HUES48 (cell line): ENCODE measurements at regions not wholly inside any gene's neighbourhood (a gene's known extent, or its start where the extent isn't known, plus 50 kb on each side); places are given as distances from the start of the nearest gene placed in this dataset.

Experiments
- H3K27ac ChIP-seq: one replicate; pipeline ENCODE4 v1.7.0; 2013; ENCODE audit warnings: low read depth, low read length, inconsistent platforms
- H3K27me3 ChIP-seq: 2 replicates; pipeline ENCODE4 v1.6.1; 2013; ENCODE audit warnings: mild to moderate bottlenecking, low read length; ENCODE audit not compliant: control insufficient read depth, insufficient read depth
- H3K36me3 ChIP-seq: 2 replicates; pipeline ENCODE4 v1.6.1; 2013; ENCODE audit warnings: low read length; ENCODE audit not compliant: control insufficient read depth, insufficient read depth
- H3K4me1 ChIP-seq: 2 replicates; pipeline ENCODE4 v1.6.1; 2013; ENCODE audit warnings: mild to moderate bottlenecking, low read length; ENCODE audit not compliant: control insufficient read depth, insufficient read depth
- H3K4me3 ChIP-seq: 2 replicates; pipeline ENCODE4 v1.5.1; 2013; ENCODE audit warnings: mild to moderate bottlenecking, low read depth, low read length
- H3K9ac ChIP-seq: 2 replicates; pipeline ENCODE4 v1.6.1; 2013; ENCODE audit warnings: mild to moderate bottlenecking, low read depth, low read length, moderate library complexity
- H3K9me3 ChIP-seq: 2 replicates; pipeline ENCODE4 v1.6.1; 2013; ENCODE audit warnings: low read length; ENCODE audit not compliant: control insufficient read depth, insufficient read depth

GRCh38 chr2:239894276-239894675 is 130.9 kb downstream of the NDUFA10 start:
- H3K36me3 ChIP-seq = no peaks in the 10 kb centered on the region
- no peak overlapping the region for H3K9ac ChIP-seq
- no peak overlapping the region for H3K4me3 ChIP-seq
- H3K27ac ChIP-seq = no peak overlapping the region
- no peaks in the 10 kb centered on the region for H3K9me3 ChIP-seq
- peaks cover 12% of the 10 kb centered on the region; the same call in 1 of the 2 replicates for H3K4me1 ChIP-seq
- H3K27me3 ChIP-seq = no peaks in the 10 kb centered on the region

DNA sequence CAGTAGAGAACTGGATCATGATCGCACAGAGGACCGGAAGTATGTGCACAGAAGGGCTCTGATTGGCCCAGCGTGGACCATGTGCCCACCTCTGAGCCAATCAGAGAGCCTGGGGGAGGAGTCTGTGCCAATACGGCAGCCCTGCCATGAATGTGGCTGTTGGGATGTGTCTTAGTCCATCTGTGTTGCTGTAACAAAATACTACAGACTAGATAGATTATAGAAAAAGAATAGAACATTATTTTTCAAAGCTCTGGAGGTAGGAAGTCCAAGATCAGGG is 132.0 kb downstream of the NDUFA10 start:
- Histone ChIP-seq H3K36me3 (no peaks in the 10 kb centered on the region), H3K4me3 (no peak overlapping the region), H3K4me1 (peaks cover 12% of the 10 kb centered on the region; the same call in 1 of the 2 replicates), H3K9me3 (no peaks in the 10 kb centered on the region), H3K27ac (no peak overlapping the region), H3K9ac (no peak overlapping the region), H3K27me3 (no peaks in the 10 kb centered on the region)

DNA sequence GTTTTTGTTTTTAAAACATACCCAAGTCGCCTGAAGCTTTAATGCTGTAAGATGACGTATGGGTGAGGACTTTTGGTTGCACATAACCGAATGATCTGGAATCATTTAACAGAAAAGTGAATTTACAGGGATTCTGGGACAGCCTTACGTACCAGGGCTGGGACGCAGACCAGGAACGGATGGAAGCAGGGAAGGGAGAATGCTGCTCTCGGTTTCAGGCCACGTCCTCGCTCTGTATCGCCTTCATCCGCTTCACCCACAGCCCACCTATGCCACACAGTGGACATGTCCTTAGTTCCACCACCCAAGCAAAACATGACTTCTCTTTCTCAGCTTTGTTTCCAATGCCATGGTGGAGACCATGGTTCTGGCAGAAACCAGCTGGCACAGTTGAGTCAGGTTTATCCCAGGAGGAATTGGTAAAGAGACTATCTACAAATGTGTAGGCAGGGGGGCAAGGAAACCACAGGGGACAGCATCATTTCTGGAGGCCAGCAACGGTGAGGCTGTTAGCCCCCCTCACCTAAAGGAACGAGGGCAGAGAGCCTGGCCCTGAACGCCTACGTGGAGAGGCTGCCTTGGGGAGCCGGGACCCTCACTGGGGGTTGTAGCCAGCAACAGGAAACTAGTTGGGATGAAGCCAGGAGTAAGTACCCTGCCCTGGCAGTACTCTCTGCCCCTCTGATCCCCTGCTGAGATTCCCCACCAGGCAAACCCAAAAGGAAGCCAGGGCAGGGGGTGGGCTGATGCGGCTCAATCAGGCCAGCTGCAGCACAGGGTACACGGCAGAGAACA is 132.5 kb downstream of the NDUFA10 start:
- Histone ChIP-seq H3K36me3 (no peaks in the 10 kb centered on the region), H3K27me3 (no peaks in the 10 kb centered on the region), H3K27ac (no peak overlapping the region), H3K4me1 (peaks cover 12% of the 10 kb centered on the region; the same call in 1 of the 2 replicates), H3K4me3 (no peak overlapping the region), H3K9me3 (no peaks in the 10 kb centered on the region), H3K9ac (no peak overlapping the region)

DNA sequence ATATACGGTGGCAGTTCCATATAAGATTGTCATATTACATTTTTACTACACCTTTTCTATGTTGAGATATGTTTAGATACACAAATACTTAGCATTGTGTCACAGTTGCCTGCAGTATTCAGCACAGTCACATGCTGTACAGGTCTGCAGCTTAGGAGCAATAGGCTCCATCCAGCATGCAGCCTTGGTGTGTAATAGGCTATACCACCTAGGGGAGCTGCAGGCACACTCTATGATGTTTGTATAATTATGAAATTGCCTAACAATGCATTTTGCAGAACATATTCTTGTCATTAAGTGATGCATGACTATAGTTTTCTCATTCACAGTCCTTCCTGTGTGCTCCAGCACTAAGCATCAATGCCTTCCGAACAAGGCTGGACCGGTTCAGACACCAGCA is 133.4 kb downstream of the NDUFA10 start:
- H3K9me3 ChIP-seq = no peaks in the 10 kb centered on the region
- H3K4me1 ChIP-seq = peaks cover 11% of the 10 kb centered on the region; the same call in 1 of the 2 replicates
- H3K27ac ChIP-seq = no peak overlapping the region
- H3K36me3 ChIP-seq = no peaks in the 10 kb centered on the region
- H3K9ac ChIP-seq = no peak overlapping the region
- H3K27me3 ChIP-seq = no peaks in the 10 kb centered on the region
- H3K4me3 ChIP-seq = no peak overlapping the region

DNA sequence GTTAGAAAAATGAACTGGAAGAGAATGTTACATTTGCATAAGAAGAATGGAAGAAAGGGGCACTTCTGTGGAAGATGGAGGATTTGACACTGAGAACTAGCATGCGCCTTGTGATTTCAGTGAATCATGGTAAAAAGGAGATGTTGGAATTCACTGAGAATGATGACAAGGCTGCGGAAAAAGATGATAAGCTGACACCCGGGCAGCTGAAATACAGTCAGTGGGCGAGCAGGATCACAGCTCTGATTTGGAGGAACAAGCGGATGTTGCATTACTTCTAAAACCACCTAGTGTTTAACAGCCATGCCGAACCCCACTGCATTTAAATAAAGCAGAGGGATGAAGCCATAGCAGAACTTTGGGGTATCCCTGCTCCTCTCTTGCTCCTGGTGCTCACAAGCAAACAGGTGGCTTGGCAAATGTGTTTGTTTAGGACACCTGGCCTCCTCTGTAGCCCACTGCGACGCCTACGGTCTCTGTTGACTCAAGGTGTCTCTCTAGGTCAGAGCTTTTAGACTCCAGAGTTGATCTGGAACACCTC is 134.9 kb downstream of the NDUFA10 start:
- H3K9ac ChIP-seq = no peak overlapping the region
- no peaks in the 10 kb centered on the region for H3K4me1 ChIP-seq
- no peak overlapping the region for H3K4me3 ChIP-seq
- no peaks in the 10 kb centered on the region for H3K27me3 ChIP-seq
- H3K27ac ChIP-seq = no peak overlapping the region
- peaks cover 2% of the 10 kb centered on the region; the same call in 1 of the 2 replicates for H3K9me3 ChIP-seq
- no peaks in the 10 kb centered on the region for H3K36me3 ChIP-seq

DNA sequence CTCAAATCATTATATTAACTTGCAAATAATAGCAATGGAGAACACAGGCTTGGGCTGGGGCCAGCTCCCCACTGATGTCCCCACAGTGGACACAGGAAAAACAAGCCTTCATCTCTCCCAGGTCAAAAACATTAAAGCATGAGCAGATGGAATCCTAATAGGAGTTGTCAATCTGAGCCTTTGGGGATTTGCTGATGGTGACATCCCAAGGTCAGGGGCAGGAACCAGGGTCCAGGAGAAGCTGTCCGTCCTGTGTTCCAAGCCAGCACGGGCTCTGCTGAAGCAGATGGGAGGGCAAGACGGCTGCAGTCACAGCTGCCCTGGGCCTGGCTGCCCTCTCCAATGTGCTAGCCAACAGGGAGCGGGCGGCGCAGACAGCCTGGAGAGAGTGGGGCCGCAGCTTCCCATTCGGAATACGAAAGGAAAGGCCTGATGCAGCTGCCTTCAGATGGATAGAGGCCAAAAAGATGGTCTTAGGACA is 135.5 kb downstream of the NDUFA10 start:
- Histone ChIP-seq H3K27ac (no peak overlapping the region), H3K4me1 (no peaks in the 10 kb centered on the region), H3K9ac (no peak overlapping the region), H3K36me3 (no peaks in the 10 kb centered on the region), H3K27me3 (no peaks in the 10 kb centered on the region), H3K9me3 (peaks cover 5% of the 10 kb centered on the region; the same call in 1 of the 2 replicates), H3K4me3 (no peak overlapping the region)

GRCh38 chr2:239887604-239888003 is 137.5 kb downstream of the NDUFA10 start:
- H3K4me3 ChIP-seq = no peak overlapping the region
- H3K4me1 ChIP-seq = no peaks in the 10 kb centered on the region
- H3K36me3 ChIP-seq = no peaks in the 10 kb centered on the region
- H3K27me3 ChIP-seq = no peaks in the 10 kb centered on the region
- no peak overlapping the region for H3K27ac ChIP-seq
- H3K9ac ChIP-seq = no peak overlapping the region
- H3K9me3 ChIP-seq = peaks cover 5% of the 10 kb centered on the region; the same call in 1 of the 2 replicates

GRCh38 chr2:239886781-239887180 is 138.4 kb downstream of the NDUFA10 start:
- H3K27me3 ChIP-seq = no peaks in the 10 kb centered on the region
- no peak overlapping the region for H3K4me3 ChIP-seq
- no peaks in the 10 kb centered on the region for H3K36me3 ChIP-seq
- H3K9me3 ChIP-seq = peaks cover 5% of the 10 kb centered on the region; the same call in 1 of the 2 replicates
- H3K27ac ChIP-seq = no peak overlapping the region
- H3K4me1 ChIP-seq = no peaks in the 10 kb centered on the region
- H3K9ac ChIP-seq = no peak overlapping the region

DNA sequence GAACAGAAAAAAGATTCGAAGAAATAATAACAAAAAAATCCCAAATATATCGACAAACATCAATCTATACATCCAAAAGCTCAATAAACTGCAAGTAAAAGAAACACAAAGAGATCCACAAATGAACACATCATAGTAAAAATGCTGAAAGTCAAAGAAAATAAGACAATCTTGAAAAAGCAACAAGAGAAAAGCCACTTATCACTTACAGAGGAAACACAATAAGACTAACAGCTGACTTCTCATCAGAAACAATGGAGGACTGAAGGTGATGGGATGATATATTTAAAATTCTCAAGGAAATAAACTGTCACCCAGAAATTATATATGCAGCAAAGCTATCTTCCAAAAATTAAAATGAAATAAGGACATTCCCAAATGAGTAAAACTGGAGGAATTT is 140.3 kb downstream of the NDUFA10 start:
- Histone ChIP-seq H3K27me3 (no peaks in the 10 kb centered on the region), H3K4me3 (no peak overlapping the region), H3K4me1 (no peaks in the 10 kb centered on the region), H3K27ac (no peak overlapping the region), H3K9me3 (peaks cover 5% of the 10 kb centered on the region; the same call in 1 of the 2 replicates), H3K36me3 (no peaks in the 10 kb centered on the region), H3K9ac (no peak overlapping the region)

DNA sequence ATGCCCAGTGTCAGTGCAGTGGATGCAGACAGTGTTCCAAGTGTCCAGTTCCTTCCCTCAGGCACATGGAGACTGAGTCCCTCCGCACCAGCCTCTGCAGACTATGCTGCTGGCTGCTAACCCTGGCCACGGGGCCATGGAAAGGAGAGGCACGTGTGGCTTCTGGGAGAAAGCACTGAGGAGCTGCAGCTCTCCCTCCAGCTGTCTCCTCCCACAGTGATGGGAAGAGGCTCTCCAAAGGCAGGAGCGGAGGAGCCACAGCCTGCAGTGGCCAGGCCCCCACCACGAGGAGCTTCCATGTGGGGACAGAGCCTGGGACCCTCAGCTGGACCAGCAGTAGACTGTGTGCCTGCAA is 141.1 kb downstream of the NDUFA10 start:
- H3K4me3 ChIP-seq = no peak overlapping the region
- no peak overlapping the region for H3K9ac ChIP-seq
- H3K27me3 ChIP-seq = no peaks in the 10 kb centered on the region
- no peaks in the 10 kb centered on the region for H3K4me1 ChIP-seq
- no peaks in the 10 kb centered on the region for H3K36me3 ChIP-seq
- peaks cover 5% of the 10 kb centered on the region; the same call in 1 of the 2 replicates for H3K9me3 ChIP-seq
- H3K27ac ChIP-seq = no peak overlapping the region

GRCh38 chr2:239883326-239884050 is 141.7 kb downstream of the NDUFA10 start:
- H3K9me3 ChIP-seq = peaks cover 5% of the 10 kb centered on the region; the same call in 1 of the 2 replicates
- H3K27me3 ChIP-seq = no peaks in the 10 kb centered on the region
- H3K4me3 ChIP-seq = no peak overlapping the region
- H3K36me3 ChIP-seq = no peaks in the 10 kb centered on the region
- no peak overlapping the region for H3K27ac ChIP-seq
- H3K9ac ChIP-seq = no peak overlapping the region
- H3K4me1 ChIP-seq = no peaks in the 10 kb centered on the region
